ENCODE measurements at regions not wholly inside any gene's neighbourhood (a gene's known extent, or its start where the extent isn't known, plus 50 kb on each side); places are given as distances from the start of the nearest gene placed in this dataset.

- no peak for DNase-seq (ENCODE audit: low read depth)
- TF ChIP-seq CTCF (conservative IDR thresholded peaks at IDR 0.05; ENCODE audit: low read length), result no peak
- no peak overlapping the region for H3K4me3 ChIP-seq (ENCODE audit: low read length)
These were observed 95.1 kb upstream of the LINGO1 start for GRCh38 chr15:77727635-77728304.

GRCh38 chr15:77724715-77725114 lies 92.0 kb upstream of the LINGO1 start:
- TF ChIP-seq CTCF (conservative IDR thresholded peaks at IDR 0.05; ENCODE audit: low read length), result no peak
- no peak overlapping the region for H3K4me3 ChIP-seq (ENCODE audit: low read length)
- DNase-seq (ENCODE audit: low read depth), result no peak

GRCh38 chr15:77723756-77724155 lies 91.0 kb upstream of the LINGO1 start:
- DNase-seq (ENCODE audit: low read depth), result no peak
- no peak for TF ChIP-seq CTCF (conservative IDR thresholded peaks at IDR 0.05; ENCODE audit: low read length)
- H3K4me3 ChIP-seq (ENCODE audit: low read length), result no peak overlapping the region

GRCh38 chr15:77722759-77723460 lies 90.2 kb upstream of the LINGO1 start:
- no peak for DNase-seq (ENCODE audit: low read depth)
- H3K4me3 ChIP-seq (ENCODE audit: low read length), result no peak overlapping the region
- no peak for TF ChIP-seq CTCF (conservative IDR thresholded peaks at IDR 0.05; ENCODE audit: low read length)

GRCh38 chr15:77721963-77722362 lies 89.3 kb upstream of the LINGO1 start:
- TF ChIP-seq CTCF (conservative IDR thresholded peaks at IDR 0.05; ENCODE audit: low read length), result no peak
- H3K4me3 ChIP-seq (ENCODE audit: low read length), result no peak overlapping the region
- no peak for DNase-seq (ENCODE audit: low read depth)

GRCh38 chr15:77720655-77721054 lies 87.9 kb upstream of the LINGO1 start:
- no peak for DNase-seq (ENCODE audit: low read depth)
- no peak for TF ChIP-seq CTCF (conservative IDR thresholded peaks at IDR 0.05; ENCODE audit: low read length)
- no peak overlapping the region for H3K4me3 ChIP-seq (ENCODE audit: low read length)

- no peak overlapping the region for H3K4me3 ChIP-seq (ENCODE audit: low read length)
- no peak for TF ChIP-seq CTCF (conservative IDR thresholded peaks at IDR 0.05; ENCODE audit: low read length)
- no peak for DNase-seq (ENCODE audit: low read depth)
These were observed 87.5 kb upstream of the LINGO1 start for GRCh38 chr15:77720173-77720572.
